GM13976 (cell line): ENCODE measurements at regions not wholly inside any gene's neighbourhood (a gene's known extent, or its start where the extent isn't known, plus 50 kb on each side); places are given as distances from the start of the nearest gene placed in this dataset.

Source experiments
- DNase-seq: peaks from one replicate; pipeline ENCODE4 v3.0.0; 2012; ENCODE audit warnings: low spot score
- CTCF ChIP-seq: IDR thresholded peaks from 2 replicates; pipeline ENCODE4 v1.5.1; 2012; ENCODE audit warnings: borderline replicate concordance, mild to moderate bottlenecking; ENCODE audit not compliant: insufficient read depth; ENCODE audit errors: extremely low read depth, missing control alignments, control extremely low read depth
- in situ Hi-C: fragments of 300-500 bp; cut with MboI; formaldehyde crosslinking; loops from one replicate; pipeline ENCODE4 v1.12.0; 2022; ENCODE audit warnings: low sequenced_read_pairs, mixed read lengths, inconsistent platforms; ENCODE audit not compliant: unreplicated experiment

GRCh38 chr1:192913683-192914082 lies 104.8 kb downstream of the RGS2 start:
- no peak for DNase-seq
- in situ Hi-C loops, result no loop called here
- TF ChIP-seq CTCF, result no peak

- TF ChIP-seq CTCF, result no peak
- no peak for DNase-seq
- in situ Hi-C loops, result no loop called here
Measured at GRCh38 chr1:192914092-192914491, 105.3 kb downstream of the RGS2 start.

- DNase-seq, result no peak
- TF ChIP-seq CTCF, result no peak
- in situ Hi-C loops, result no loop called here
Measured at GRCh38 chr1:192914696-192915095, 105.9 kb downstream of the RGS2 start.

GRCh38 chr1:192916021-192916420 lies 107.2 kb downstream of the RGS2 start:
- in situ Hi-C loops, result no loop called here
- DNase-seq, result no peak
- no peak for TF ChIP-seq CTCF

- TF ChIP-seq CTCF, result no peak
- DNase-seq, result no peak
- in situ Hi-C loops, result no loop called here
Measured at GRCh38 chr1:192918259-192918658, 109.4 kb downstream of the RGS2 start.

- in situ Hi-C loops, result no loop called here
- no peak for TF ChIP-seq CTCF
- DNase-seq, result no peak
Measured at GRCh38 chr1:192920412-192920811, 111.6 kb downstream of the RGS2 start.

- no peak for TF ChIP-seq CTCF
- in situ Hi-C loops, result no loop called here
- DNase-seq, result no peak
Measured at GRCh38 chr1:192925609-192926008, 116.8 kb downstream of the RGS2 start.
